HTR-8/SVneo (cell line): ENCODE measurements at regions not wholly inside any gene's neighbourhood (a gene's known extent, or its start where the extent isn't known, plus 50 kb on each side); places are given as distances from the start of the nearest gene placed in this dataset.

ENCODE experiments used
- DNase-seq: peaks from one replicate; pipeline ENCODE4 v3.0.0; 2011; ENCODE audit warnings: low spot score, mixed read lengths; ENCODE audit not compliant: insufficient read length
- FAIRE-seq: peaks from 2 replicates; lab custom pipeline; 2011; peaks lifted over from hg19 to GRCh38; lab: Jason Lieb, UNC

GRCh38 chr2:128720080-128721022, 401.7 kb upstream of the HS6ST1 start:
- no peak for FAIRE-seq
- DNase-seq = no peak

GRCh38 chr2:128721096-128721495, 402.4 kb upstream of the HS6ST1 start:
- FAIRE-seq = no peak

GRCh38 chr2:128722489-128722888, 403.8 kb upstream of the HS6ST1 start:
- FAIRE-seq = no peak
- no peak for DNase-seq

More at GRCh38 chr2:128721096-128721495, 402.4 kb upstream of the HS6ST1 start:
- no peak for DNase-seq

GRCh38 chr2:128724547-128724946, 405.9 kb upstream of the HS6ST1 start:
- DNase-seq (no peak), FAIRE-seq (no peak)

GRCh38 chr2:128724972-128725371, 406.3 kb upstream of the HS6ST1 start:
- FAIRE-seq (no peak), DNase-seq (no peak)

GRCh38 chr2:128726236-128726635, 407.6 kb upstream of the HS6ST1 start:
- DNase-seq = no peak
- FAIRE-seq = no peak

GRCh38 chr2:128726911-128727310, 408.2 kb upstream of the HS6ST1 start:
- no peak for DNase-seq
- no peak for FAIRE-seq

- FAIRE-seq = no peak
- no peak for DNase-seq
These were observed 408.7 kb upstream of the HS6ST1 start for GRCh38 chr2:128727404-128727803.

- DNase-seq (peak; percentile 53), FAIRE-seq (peak; percentile 49)
These were observed 409.2 kb upstream of the HS6ST1 start for GRCh38 chr2:128727914-128728313.

GRCh38 chr2:128729051-128729450, 410.4 kb upstream of the HS6ST1 start:
- FAIRE-seq = no peak

GRCh38 chr2:128731994-128732650, 413.5 kb upstream of the HS6ST1 start:
- no peak for FAIRE-seq
- DNase-seq = no peak

More at GRCh38 chr2:128729051-128729450, 410.4 kb upstream of the HS6ST1 start:
- DNase-seq = no peak

GRCh38 chr2:128732976-128733431, 414.3 kb upstream of the HS6ST1 start:
- DNase-seq (no peak), FAIRE-seq (no peak)

GRCh38 chr2:128733450-128733849, 414.8 kb upstream of the HS6ST1 start:
- no peak for FAIRE-seq
- no peak for DNase-seq

- DNase-seq (peak; percentile 49), FAIRE-seq (peak; percentile 86)
These were observed 416.0 kb upstream of the HS6ST1 start for GRCh38 chr2:128734521-128735295.

- DNase-seq = no peak
- FAIRE-seq = no peak
These were observed 416.8 kb upstream of the HS6ST1 start for GRCh38 chr2:128735296-128735960.

GRCh38 chr2:128736046-128736688, 417.5 kb upstream of the HS6ST1 start:
- DNase-seq (no peak), FAIRE-seq (no peak)

GRCh38 chr2:128736689-128737545, 418.2 kb upstream of the HS6ST1 start:
- FAIRE-seq (no peak), DNase-seq (peak; percentile 78)

- FAIRE-seq = no peak
- DNase-seq = no peak
These were observed 418.8 kb upstream of the HS6ST1 start for GRCh38 chr2:128737546-128737826.
